Esophagus (tissue), 2 donors: ENCODE measurements at regions not wholly inside any gene's neighbourhood (a gene's known extent, or its start where the extent isn't known, plus 50 kb on each side); places are given as distances from the start of the nearest gene placed in this dataset.

ENCODE experiments used
- H3K27ac ChIP-seq, 2 donors: one replicate each; pipeline ENCODE4 v1.5.1; 2013; ENCODE audit warnings: low read depth in 2 of 2, mild to moderate bottlenecking in 2 of 2, inconsistent platforms in 1 of 2, low read length in 1 of 2, moderate library complexity in 1 of 2
- H3K27me3 ChIP-seq, 2 donors: one replicate each; pipeline ENCODE4 v1.6.1; 2013; ENCODE audit warnings: low read length in 2 of 2, control low read depth in 1 of 2, mild to moderate bottlenecking in 1 of 2; ENCODE audit not compliant: insufficient read depth in 2 of 2, control insufficient read depth in 1 of 2
- H3K36me3 ChIP-seq, 2 donors: one replicate each; pipeline ENCODE4 v1.6.1; 2013; ENCODE audit warnings: low read length in 1 of 2; ENCODE audit not compliant: control insufficient read depth in 2 of 2, insufficient read depth in 2 of 2
- H3K4me1 ChIP-seq, 2 donors: one replicate each; pipeline ENCODE4 v1.6.1; 2013; ENCODE audit warnings: low read length in 1 of 2; ENCODE audit not compliant: control insufficient read depth in 2 of 2, insufficient read depth in 2 of 2
- H3K4me3 ChIP-seq, 2 donors: one replicate each; pipeline ENCODE4 v1.5.1; 2013; ENCODE audit warnings: low read length in 2 of 2, mild to moderate bottlenecking in 2 of 2, low read depth in 1 of 2, moderate library complexity in 1 of 2
- H3K9me3 ChIP-seq, 2 donors: one replicate each; pipeline ENCODE4 v1.6.1; 2013; ENCODE audit warnings: mild to moderate bottlenecking in 2 of 2, low read depth in 1 of 2, low read length in 1 of 2, moderate library complexity in 1 of 2; ENCODE audit not compliant: control insufficient read depth in 2 of 2, insufficient read depth in 1 of 2
- WGBS, 2 donors: extraction: QIAGEN DNeasy Blood & Tissue Kit; methylation state at CpG; one replicate each; pipeline ENCODE4 v1.1.7; 2013; 5-methylcytosine and 5-hydroxymethylcytosine counted together
- donor health status: healthy with polysubstance abuse.
- donor health status: Bipolar disorder and iron deficiency.

DNA sequence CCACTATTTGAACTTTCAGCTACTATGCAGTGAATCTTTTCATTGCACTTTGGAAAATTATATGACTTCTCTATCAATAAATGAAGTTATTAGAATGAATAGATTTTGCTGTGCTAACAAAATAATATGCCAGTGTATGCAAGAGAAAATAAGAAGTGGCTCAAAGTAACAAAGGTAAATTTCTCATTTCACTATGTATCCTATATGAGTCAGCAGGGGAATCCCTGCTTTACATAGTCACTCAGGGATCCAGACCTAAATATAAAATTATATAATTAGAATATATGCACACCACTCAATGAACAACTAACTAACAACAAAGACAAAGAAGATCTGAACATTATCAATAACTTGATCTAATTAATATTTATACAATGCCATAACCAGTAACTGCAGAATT is 390.8 kb upstream of the IRAK1BP1 start:
- no peaks in the 10 kb centered on the region for H3K36me3 ChIP-seq
- H3K4me3 ChIP-seq = no peak overlapping the region
- H3K27me3 ChIP-seq = no peaks in the 10 kb centered on the region
- no peaks in the 10 kb centered on the region for H3K4me1 ChIP-seq
- H3K9me3 ChIP-seq = no peaks in the 10 kb centered on the region
- H3K27ac ChIP-seq = no peak overlapping the region

GRCh38 chr6:78482801-78483552 is 384.4 kb upstream of the IRAK1BP1 start:
- no peaks in the 10 kb centered on the region for H3K36me3 ChIP-seq
- no peaks in the 10 kb centered on the region for H3K4me1 ChIP-seq
- 67 to 68% methylated on average over 4 of the region's 4 CpGs for WGBS, 2 donors
- no peak overlapping the region for H3K27ac ChIP-seq
- H3K27me3 ChIP-seq = no peaks in the 10 kb centered on the region
- H3K9me3 ChIP-seq = no peaks in the 10 kb centered on the region
- H3K4me3 ChIP-seq = no peak overlapping the region

GRCh38 chr6:78483553-78484197 is 383.7 kb upstream of the IRAK1BP1 start:
- H3K27ac ChIP-seq = no peak overlapping the region
- H3K36me3 ChIP-seq = no peaks in the 10 kb centered on the region
- no peak overlapping the region for H3K4me3 ChIP-seq
- no peaks in the 10 kb centered on the region for H3K4me1 ChIP-seq
- no peaks in the 10 kb centered on the region for H3K27me3 ChIP-seq
- H3K9me3 ChIP-seq = no peaks in the 10 kb centered on the region
- WGBS, 2 donors = 66 to 81% methylated on average over 2 of the region's 2 CpGs

- WGBS, 2 donors = 93 to 96% methylated on average over 1 of the region's 1 CpG
- H3K36me3 ChIP-seq = no peaks in the 10 kb centered on the region
- no peaks in the 10 kb centered on the region for H3K27me3 ChIP-seq
- no peaks in the 10 kb centered on the region for H3K4me1 ChIP-seq
- H3K4me3 ChIP-seq = no peak overlapping the region
- H3K9me3 ChIP-seq = no peaks in the 10 kb centered on the region
- no peak overlapping the region for H3K27ac ChIP-seq
These were observed 382.9 kb upstream of the IRAK1BP1 start for GRCh38 chr6:78484198-78485064.

DNA sequence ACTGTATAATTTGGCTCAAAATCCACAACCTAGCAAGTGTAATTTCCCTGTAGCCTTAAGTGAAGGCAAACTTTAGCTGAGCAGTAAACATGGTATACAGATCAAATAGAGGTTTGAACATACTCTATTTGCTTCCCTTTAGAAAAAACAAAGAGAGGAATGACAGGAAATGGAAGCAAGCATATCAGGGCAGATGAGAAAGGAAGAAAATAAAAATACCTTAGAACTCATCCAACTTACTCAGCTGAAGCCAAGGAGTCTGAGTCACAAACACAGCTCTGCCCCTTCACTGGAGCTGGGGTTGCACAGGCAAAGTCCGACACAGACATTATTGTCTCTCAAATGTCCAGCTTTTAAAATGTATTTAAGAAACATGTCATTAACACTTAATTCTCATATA is 379.9 kb upstream of the IRAK1BP1 start:
- Histone ChIP-seq H3K9me3 (no peaks in the 10 kb centered on the region), H3K27ac (no peak overlapping the region), H3K4me1 (no peaks in the 10 kb centered on the region), H3K4me3 (no peak overlapping the region), H3K36me3 (no peaks in the 10 kb centered on the region), H3K27me3 (no peaks in the 10 kb centered on the region)
- WGBS, 2 donors = 64 to 82% methylated on average over 1 of the region's 1 CpG

- H3K27ac ChIP-seq = no peak overlapping the region
- no peaks in the 10 kb centered on the region for H3K27me3 ChIP-seq
- H3K4me1 ChIP-seq = no peaks in the 10 kb centered on the region
- no peaks in the 10 kb centered on the region for H3K9me3 ChIP-seq
- H3K36me3 ChIP-seq = no peaks in the 10 kb centered on the region
- H3K4me3 ChIP-seq = no peak overlapping the region
- 33 to 50% methylated on average over 1 of the region's 1 CpG for WGBS, 2 donors
These were observed 377.5 kb upstream of the IRAK1BP1 start for GRCh38 chr6:78489874-78490273.

- WGBS, 2 donors = 44 to 52% methylated on average over 4 of the region's 4 CpGs
- Histone ChIP-seq H3K4me3 (no peak overlapping the region), H3K9me3 (no peaks in the 10 kb centered on the region), H3K4me1 (no peaks in the 10 kb centered on the region), H3K36me3 (no peaks in the 10 kb centered on the region), H3K27ac (no peak overlapping the region), H3K27me3 (no peaks in the 10 kb centered on the region)
These were observed 374.9 kb upstream of the IRAK1BP1 start for GRCh38 chr6:78492351-78493017.

- H3K27ac ChIP-seq = no peak overlapping the region
- no peaks in the 10 kb centered on the region for H3K36me3 ChIP-seq
- no peak overlapping the region for H3K4me3 ChIP-seq
- 76 to 77% methylated on average over 3 of the region's 3 CpGs for WGBS, 2 donors
- no peaks in the 10 kb centered on the region for H3K27me3 ChIP-seq
- peaks cover 0 to 2% of the 10 kb centered on the region in 2 donors for H3K4me1 ChIP-seq
- H3K9me3 ChIP-seq = no peaks in the 10 kb centered on the region
These were observed 366.9 kb upstream of the IRAK1BP1 start for GRCh38 chr6:78500299-78501089.
